ENCODE measurements at regions not wholly inside any gene's neighbourhood (a gene's known extent, or its start where the extent isn't known, plus 50 kb on each side); places are given as distances from the start of the nearest gene placed in this dataset.
A peak's percentile ranks its signal among the peaks of the same experiment; 100 is the strongest.

DNA sequence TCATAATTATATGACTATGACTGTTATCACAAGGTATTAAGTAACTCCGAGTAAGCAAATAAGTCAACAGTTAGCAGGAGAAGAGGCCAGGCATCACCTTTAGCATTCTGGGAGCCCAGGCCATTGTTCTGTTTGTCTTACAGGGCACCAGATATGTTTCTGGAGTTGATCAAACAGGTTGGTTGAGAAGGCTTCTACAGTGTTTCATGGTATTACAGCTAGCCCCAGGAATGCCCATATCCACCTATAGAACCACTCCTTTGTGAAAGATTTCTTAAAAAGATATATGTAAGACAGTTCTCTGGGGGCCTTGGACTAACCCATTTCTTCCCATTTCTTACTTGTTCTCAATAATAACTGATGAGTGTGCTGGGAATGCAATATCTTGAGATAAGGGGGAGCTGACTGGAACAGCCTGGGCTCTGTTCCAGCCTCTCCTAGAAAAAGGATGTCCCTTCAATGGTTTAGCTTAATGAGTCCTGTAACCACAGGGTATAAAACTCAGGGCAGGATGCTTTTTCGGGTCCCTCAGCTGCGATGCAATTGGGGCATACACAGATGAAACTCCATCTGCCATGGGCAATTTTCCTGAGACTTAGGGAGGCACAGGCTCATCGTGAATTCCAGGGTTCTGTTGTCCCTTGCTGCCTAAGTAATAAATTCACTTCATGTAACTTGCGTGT lies 286.4 kb downstream of the BAMBI start:
- DNase-seq (ENCODE audit: low read depth), result peak; percentile 9

DNA sequence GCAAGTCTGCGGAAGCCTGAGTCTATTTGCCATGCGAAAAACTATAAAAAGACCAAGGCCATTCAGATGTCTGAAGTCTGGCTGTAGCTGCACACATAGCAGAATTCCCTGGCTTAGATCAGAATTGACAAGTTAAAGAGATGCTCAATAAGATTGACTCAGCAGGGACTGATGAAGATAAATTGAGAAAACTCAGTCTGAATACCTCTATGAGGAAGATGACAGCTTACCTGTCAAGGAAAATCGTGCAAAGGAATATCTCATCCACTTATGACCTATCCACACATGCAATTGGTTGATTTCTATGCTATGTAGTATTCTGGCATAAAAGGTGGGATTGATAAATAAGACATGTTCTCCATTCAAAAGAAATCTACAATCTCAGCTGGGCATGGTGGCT lies 288.6 kb downstream of the BAMBI start:
- DNase-seq (ENCODE audit: low read depth), result no peak

DNA sequence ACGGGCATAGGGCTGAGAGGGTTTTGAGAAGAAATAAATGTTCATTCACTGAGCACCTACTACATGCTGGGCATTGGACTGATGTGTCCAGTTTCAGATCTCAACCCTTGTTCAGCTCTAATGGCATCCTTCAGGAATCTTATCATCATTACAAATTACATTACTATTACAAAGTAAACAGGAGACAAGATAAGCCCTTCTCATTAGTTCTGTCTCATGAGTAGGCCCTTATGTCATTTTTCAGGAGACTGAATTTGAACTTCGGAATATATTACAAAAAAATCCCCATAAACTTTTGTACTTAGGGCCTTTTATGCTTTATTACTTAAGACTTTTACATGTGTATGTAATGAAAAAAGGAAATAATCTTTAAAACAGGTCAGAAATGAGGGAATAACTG lies 289.7 kb downstream of the BAMBI start:
- no peak for DNase-seq (ENCODE audit: low read depth)

DNA sequence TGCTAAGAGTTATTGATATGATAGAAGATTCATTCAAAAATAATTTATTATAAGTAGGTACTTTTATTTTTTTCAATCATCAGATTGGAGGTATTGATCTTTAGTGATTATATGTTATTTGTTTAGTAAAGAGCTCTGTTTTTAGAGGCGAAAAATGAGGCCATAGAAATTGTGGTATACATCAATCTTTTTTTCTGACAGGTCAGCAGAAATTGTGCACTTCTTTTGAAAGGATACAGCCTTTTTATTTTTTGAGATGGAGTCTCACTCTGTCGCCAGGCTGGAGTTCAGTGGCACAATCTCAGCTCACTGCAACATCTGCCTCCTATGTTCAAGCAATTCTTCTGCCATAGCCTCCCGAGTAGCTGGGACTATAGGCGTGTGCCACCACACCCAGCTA lies 292.1 kb downstream of the BAMBI start:
- no peak for DNase-seq (ENCODE audit: low read depth)

DNA sequence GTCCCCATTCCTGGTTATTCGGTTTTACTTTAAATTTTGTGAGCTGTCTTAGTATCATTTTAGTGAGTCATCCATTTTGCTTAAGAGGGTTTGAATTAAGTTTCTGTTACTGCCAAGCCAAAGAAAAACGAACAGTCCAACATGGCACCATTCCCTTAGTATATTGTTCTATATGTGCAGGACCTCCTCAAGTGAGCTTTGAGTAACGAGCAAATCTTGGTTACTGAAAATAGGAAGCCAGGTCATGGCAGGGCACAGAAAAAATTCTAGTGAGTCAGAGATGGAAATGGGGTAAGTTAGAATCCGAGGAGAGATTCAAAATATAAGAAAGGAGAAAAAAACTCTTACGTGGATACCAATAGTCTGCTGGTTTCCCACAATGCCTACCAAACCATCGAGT lies 292.9 kb downstream of the BAMBI start:
- peak; percentile 62 for DNase-seq (ENCODE audit: low read depth)

DNA sequence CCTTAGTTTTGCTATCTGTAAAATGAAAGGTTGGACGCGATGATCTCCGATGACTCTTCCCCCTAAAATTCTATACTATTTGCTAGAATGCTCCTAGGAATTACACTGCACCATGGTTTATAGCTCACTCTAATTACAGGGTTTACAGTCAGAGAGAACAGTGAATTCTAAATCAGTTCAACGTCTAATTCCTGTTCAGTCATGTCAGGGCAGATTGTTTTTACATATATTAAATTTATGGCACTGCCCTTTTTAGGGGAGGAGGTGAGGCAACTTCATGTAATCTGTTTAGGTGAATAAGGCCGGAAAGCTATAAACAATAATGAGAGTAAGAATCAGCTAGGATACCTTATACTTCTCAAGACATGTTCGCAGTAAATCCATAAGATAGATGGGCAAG lies 293.9 kb downstream of the BAMBI start:
- DNase-seq (ENCODE audit: low read depth), result no peak

DNA sequence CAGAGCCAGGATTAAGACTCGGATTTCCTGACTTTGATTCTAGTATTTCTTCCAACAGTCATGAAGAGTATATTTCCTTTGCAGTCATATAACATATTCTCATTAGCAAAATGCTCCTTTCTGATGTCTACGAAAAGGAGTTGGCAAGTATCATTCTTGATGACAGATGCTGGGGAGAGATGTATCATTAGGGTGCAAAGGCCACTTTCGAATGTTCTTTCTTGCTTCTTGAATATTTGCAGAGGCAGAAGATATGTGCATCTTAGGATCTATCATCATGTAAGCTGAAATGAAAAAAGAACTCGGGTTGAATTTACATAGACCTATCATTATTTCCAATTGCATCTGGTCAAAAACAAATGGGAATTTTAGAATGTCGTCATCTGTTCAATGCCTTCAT lies 294.4 kb downstream of the BAMBI start:
- DNase-seq (ENCODE audit: low read depth), result no peak

DNA sequence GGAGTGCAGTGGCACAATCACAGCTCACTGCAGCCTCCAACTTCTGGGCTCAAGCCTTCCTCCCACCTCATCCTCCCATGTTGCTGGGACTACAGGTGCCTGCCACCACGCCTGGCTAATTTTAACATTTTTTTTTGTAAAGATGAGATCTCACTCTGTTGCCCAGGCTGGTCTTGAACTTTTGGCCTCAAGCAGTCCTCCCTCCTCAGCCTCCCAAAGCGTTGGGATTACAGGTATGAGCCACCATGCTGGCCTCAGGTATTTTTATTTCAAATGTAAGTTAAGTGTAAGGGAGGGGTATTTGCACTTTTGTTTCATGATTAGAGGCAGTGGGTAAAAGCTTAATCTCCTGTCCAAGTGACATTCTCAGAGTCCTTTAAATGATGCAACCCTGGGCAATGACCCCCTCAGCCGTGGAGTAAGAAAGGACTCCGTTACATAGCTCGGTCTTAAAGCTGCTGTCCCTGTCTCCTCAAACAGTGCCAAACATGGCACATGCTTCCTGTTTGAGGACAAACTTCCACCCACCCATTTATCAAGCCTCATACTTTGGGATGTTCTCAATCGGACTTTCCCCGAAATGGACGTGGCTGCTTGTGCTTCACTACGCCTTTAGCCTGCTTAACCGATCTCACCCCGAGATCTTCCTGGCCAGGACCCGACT lies 296.1 kb downstream of the BAMBI start:
- no peak for DNase-seq (ENCODE audit: low read depth)

DNA sequence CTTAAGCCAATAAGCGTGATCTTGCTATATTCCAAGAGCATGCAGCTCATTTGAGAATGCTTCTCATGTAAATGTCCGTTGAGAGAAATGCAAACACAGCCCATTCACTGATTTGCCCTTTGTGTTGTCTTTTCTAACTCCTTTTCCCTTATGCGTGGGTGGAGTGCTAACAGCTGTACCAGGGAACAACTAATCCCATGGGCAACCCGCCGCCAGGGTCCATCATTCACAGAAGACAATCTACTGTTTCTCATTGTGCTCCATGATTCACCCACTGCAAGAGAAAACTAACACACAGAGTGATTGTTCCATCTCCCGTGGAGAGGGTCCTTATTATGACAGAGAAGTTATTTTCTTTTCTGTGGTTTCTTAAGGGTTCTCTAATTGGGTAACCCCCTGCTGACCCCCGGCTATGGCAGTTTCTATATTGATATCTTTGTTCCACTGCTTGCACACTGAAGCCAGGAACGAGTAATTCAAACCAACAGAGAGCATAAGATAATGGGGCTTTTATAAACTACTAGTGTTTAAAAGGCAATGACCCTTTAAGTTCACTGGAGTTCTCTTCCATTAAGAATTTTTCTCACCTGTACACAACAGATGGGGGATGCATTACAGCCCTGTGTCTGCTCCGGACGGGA lies 298.7 kb downstream of the BAMBI start:
- no peak for DNase-seq (ENCODE audit: low read depth)

DNA sequence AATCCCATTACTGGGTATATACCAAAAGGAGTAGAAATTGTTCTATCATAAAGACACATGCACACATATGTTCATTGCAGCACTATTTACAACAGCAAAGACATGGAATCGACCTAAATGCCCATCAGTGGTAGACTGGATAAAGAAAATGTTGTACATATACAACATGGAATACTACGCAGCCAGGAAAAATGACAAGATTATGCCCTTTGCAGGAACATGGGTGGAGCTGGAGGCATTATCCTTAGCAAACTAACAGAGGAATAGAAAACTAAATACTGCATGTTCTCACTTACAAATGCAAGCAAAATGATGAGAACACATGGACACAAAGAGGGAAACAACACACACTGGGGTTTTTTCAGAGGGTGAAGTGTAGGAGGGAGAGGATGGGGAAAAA lies 300.2 kb downstream of the BAMBI start:
- DNase-seq (ENCODE audit: low read depth), result no peak

DNA sequence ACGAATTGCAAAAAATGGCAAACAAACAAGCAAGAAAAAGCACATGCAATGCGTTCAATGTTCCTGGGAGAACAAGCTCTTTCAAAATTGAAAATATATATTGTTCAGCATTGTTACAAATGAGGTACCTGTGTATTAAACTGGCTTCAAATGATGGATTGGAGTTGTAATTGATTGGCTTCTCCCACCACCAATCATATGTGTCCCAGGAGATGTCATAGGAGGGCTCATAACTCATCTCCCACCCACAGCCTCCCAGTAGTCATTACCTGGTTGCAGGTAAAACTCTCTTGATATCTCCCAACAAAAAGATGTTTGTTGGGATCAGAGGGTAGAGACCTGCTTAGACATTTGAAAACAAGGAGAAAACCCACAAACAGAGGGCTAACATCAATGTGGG lies 302.9 kb downstream of the BAMBI start:
- DNase-seq (ENCODE audit: low read depth), result no peak

DNA sequence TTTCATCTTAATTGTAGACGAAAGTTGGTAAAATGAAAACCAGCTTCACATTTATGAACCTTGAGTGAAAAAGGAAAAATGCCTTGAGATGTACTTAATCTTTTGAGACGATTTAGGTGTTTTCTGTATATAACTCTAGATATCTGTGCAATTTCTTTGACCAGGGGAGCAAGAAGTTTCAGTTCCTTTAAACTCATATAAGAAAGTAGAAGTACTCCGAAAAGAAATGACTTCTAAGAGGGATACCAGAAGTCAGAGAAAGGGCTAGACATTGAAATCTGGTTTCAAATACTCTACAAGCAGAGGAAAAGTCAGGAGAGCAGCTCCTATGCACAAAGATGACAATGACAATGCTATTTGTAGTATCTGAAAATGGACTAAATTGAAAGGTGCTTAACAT lies 303.7 kb downstream of the BAMBI start:
- DNase-seq (ENCODE audit: low read depth), result no peak

DNA sequence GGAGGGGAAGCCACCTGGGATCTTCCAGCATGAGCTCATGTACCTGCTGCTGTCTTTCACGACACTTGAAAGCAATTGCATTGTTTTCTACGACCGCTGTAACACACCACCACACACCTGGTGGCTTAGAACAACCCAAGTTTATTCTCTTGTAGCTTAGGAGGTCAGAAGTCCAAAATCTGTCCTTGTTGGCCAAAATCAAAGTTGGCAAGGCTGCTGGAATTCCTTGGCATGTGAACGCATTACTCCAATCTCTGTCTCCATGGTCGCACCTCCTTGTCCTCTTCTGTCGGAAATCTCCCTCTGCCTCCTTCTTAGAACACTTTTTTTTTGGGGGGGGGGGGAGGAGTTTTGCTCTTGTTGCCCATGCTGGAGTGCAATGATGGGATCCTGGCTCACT lies 305.7 kb downstream of the BAMBI start:
- no peak for DNase-seq (ENCODE audit: low read depth)

DNA sequence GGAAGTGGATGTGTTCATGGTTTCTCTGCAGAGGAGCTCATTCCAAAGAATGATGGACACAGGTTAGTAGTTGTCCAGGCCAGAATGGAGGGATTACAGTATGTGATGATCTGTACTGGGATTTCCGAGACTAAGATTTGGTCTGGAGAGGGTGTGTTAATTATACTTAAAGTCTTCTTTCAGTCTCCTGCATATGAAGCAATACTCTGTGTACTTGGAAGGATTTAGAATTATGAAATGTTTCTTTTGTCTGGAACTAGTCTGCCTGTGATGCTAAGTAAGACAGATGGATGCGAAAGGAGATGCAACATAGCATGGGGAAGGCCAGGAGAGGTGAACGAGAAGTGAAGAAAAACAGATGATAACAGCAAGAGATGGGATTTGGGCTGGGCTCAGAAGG lies 305.1 kb upstream of the LYZL1 start:
- no peak for DNase-seq (ENCODE audit: low read depth)

DNA sequence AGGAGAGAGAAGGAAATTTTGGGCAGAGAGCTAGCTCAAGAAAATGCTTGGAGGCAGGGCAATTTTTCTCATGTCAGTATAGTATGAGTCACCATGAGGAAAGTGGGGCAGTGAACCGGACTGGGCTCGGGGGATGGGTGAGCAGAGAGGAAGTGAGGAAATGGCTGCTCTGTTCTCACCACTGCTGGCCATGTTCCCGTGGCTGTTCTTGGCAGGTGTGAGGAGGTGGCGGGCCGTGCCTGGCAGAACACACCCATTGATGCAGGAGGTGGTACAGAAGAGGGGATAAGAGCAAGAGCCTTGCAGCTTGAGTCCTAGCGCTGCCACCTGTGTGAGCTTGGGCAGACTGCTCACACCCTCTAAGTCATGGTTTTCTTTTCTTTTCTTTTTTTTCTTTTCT lies 304.4 kb upstream of the LYZL1 start:
- DNase-seq (ENCODE audit: low read depth), result peak; percentile 96

DNA sequence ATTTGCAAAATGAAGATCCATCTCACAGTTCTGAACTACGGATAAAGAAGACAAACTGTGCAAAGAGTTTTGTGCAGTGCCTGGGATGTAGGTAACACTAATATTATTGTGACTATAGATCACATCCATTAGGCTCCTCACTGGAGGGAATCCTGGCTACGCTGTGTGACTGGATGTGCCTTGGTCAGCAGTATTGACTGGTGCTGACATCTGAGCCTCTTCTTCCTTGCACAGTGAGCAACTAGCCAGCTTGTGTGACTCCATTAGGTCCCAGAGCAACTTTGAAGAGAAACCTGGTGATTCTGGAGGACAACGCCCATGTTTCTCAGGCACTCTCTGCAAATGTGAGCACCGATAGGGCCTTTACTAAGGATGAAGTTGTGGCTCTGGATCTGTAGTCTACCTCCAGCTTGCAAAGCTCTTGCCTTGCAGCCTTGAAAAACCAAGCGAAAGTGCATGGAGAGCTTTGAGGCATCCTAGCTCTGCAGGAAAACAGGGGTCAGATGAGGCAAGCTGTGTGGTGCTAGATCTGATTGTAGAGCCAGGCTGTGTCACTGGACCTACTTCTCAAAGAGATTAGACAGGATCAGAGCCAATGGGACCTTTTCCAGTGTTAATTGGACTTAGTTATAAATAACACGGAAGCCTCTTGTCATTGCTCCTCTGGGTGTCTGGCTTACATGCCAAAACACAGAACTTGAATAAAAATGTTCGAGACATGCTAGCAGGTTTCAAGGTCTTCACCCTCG lies 303.6 kb upstream of the LYZL1 start:
- no peak for DNase-seq (ENCODE audit: low read depth)

DNA sequence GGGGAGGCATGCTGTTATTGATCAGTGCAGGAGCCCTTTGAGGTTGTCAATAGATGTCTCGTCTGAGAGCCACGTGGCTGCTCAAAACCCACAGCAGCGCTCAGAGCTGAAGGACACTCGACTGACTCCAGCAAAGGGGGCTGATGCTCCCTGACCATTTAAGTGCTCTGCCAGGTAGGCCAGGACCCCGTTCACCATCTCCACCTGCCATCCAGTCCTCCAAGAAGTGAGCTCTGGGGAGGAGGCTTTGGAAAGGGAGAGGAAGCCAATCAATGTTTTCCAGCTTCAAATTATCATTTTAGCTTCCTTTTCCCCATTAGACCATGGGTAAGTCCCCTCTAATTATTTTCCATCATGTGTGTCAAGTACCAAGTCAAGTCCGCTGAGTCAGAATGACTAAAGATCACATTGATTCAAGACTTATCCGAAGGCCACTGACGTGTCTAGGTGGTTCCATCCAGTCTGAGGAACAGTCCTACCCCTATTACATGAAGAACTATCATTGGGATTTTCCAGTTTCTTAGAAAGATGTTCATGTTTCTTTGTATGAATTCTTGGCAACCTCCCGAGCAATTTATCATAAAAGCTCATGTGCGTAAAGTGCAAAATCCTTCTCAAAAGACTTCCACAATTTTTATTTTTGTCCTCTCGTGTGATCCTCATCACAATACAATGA lies 302.6 kb upstream of the LYZL1 start:
- no peak for DNase-seq (ENCODE audit: low read depth)

DNA sequence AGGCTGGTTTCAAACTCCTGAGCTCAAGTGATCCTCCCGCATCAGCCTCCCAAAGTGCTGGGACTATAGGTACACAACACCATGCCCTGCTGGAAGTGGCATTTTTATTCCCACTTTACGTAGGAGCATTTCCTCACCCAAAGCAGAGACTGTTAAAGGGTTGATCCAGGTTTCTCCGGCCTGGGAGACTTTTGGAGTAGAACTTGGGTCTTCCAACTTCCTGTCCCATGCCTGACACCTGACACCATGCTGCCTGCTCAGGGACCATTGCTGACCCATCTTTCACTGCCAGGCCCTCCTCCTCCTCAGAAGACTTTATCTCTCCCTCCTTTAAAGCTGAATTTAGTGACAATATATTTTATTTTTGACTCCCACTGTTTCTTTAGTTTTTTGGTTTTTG lies 302.0 kb upstream of the LYZL1 start:
- no peak for DNase-seq (ENCODE audit: low read depth)

DNA sequence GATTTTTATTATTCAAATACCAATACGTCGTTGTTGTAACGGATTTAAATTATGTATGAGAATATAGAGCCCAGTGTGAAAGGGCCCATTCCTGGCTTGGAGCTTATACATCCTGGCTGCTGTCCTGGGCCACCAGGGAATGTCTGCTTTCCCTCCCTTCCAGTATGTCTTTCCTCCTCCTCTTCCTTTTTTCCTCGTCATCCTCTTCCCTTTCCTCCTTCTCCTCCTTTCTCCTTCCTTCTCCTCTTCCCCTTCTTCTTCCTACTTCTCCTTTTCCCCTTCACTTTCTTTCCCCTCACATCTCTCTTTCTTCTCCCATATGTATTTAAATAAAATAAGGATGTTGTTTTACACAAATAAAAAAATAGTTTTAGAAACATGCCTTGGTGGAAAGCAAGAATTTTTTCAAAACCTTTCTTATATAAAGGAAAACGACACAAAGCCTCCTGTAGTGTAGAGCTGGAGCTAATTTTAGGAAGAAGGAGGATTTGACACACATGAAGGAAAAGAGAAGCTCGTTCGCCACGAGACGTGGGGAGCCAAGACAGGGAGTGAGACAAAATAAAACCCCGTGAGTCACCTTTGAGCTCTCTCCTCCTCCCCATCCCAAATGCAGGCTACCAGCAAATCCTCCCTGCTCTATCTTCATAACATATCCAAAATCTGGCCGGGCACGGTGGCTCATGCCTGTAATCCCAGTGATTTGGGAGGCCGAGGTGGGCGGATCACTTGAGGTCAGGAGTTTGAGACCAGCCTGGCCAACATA lies 301.1 kb upstream of the LYZL1 start:
- DNase-seq (ENCODE audit: low read depth), result no peak

DNA sequence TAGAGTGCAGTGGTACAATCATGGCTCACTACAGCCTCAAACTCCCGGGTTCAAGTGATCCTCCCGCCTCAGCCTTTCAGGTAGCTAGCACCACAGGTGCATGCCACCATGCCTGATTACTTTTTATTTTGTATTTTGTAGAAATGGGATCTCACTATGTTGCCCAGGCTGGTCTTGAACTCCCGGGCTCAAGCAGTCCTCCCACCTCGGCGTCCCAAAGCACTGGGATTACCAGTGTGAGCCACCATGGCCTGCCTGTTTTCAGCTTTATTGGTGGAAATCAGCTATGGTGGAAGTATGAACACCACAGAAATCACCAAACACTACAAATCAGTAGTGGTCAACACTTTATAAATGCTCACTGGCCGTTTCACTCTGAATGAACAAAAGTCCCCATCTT lies 299.9 kb upstream of the LYZL1 start:
- no peak for DNase-seq (ENCODE audit: low read depth)

Measured in EH (cell line).